GM21717 (cell line): ENCODE measurements at regions not wholly inside any gene's neighbourhood (a gene's known extent, or its start where the extent isn't known, plus 50 kb on each side); places are given as distances from the start of the nearest gene placed in this dataset.

Experiments
- ATAC-seq: cut with Tn5 transposase; IDR thresholded peaks from one replicate; pipeline ENCODE4 v1.9.1; 2021; ENCODE audit warnings: mild to moderate bottlenecking, moderate library complexity; ENCODE audit not compliant: unreplicated experiment

DNA sequence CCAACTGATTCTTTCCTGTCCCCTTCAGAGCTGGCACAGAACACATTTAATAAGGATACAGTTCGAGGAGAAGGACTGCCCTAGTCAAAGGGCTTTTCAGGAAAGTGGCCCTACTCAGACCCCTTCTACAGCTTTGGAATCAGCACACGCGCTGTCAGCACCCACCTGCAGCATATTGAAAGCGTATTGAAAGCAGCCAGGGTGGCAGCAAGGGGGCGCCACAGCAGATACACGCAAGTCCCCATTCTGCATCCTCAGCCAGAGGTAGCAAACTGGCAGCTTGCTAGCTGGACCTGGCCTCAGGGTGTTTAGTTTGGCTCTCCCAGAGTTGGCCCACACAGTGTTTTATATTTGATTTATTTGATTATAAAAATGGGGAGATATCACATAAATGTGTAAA, 101.0 kb upstream of the NT5C1B start:
- ATAC-seq: no peak

DNA sequence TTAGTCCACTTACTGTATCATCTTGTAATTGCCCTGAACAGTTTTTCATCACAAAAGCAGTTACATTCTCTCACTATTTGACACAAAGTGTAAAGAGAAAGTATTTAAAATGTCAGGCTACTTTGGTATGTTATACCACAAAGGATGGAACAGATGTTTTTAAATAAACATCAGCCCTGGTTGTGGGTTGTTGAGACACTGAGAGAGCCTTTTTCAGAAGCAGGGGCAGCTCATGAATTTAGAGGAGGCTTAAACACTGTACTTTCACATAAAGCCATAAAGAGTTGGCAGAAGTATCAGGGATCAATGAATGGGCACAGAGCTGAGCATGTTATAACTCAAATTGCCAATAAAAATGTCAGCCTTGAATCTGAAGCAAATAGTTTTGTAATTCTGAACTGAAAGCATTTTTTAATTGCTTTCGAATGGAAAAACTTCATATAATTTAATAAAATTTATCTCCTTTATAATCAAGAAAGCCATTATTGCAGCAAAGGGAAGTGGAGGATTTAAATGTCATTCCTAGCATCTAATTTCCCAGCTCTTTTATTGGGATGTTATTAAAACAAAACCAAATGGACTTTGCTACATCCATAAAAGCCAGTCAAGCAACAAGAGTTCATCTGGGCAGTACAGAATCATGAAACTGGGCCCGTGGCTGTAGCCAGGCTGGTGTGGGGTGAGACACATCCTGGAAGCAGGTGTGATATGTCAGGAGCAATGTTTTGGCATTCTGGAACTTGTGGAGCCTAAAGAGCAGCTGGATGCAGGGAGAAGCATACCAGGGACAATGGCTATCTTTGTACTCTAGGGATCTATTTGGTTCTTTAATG, 95.1 kb upstream of the NT5C1B start:
- ATAC-seq: no peak

DNA sequence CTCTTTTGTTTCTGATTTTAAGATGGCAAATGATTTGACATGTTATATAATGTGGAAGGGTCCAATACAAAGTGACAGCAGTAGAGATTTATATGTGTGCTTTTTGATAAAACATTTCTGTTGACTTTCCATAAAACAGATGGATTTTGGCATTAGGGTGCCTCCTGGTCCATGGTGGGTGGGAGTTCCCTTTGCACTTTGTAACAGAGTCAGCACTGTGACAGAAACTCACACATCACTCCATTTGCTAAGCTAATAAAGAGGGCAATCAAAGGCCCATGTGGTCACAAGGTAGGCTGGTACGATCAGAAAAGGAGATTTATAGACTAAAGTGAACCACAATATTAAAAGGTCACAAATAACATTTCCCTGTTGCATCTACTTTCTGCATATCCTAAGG, 93.3 kb upstream of the NT5C1B start:
- no peak for ATAC-seq

DNA sequence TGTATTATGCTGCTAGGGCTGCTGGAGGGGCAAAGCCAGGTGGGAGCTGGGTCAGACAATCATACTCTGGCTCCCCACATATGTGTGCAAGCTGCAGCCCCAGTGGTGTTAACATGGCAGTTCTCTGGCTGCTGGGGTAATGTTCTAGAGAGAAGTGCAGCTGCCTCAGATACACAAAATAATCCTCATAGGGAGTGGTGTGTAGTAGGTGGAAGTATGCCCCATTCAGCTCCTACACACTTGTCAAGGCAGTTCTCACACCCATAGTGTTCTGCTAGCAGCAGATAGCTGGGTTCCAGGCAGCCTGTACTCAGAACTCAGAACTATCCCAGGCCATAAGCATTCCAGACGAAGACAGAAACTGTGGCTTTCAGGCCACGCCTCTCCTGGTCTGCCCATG, 87.9 kb upstream of the NT5C1B start:
- ATAC-seq: no peak

DNA sequence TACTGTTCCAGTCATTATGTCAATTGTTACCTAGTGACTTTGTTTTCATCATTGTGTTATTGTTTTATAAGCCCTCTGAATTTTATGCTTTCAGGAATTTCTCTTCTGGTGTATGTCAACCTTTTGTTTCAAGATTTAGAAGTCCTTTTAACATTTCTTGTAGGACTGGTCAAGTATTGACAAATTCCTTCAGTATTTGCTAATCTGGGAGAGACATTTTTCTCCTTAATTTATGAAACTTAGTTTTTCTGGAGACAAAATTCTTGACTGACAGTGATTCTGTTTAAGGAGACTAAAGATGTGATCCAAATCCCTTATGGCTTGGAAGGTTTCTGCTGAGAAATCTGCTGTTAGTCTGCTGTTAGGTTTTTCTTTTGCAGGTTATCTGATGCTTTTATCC, 84.9 kb upstream of the NT5C1B start:
- ATAC-seq: no peak

DNA sequence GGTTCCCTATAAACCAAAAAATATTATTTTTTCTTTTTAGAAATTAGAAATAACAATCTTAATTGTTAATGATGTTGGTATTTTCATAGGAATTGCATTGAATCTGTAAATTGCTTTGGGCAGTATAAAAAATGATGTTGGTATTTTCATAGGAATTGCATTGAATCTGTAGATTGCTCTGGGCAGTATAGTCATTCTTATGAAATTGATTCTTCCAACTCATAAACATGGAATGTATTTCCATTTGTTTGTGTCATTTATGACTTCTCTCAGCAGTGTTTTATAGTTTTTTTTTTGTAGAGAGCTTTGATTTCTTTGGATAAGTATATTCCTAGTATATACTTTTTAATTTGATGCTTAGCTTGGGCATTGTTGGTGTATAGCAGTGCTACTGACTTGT, 82.0 kb upstream of the NT5C1B start:
- no peak for ATAC-seq

DNA sequence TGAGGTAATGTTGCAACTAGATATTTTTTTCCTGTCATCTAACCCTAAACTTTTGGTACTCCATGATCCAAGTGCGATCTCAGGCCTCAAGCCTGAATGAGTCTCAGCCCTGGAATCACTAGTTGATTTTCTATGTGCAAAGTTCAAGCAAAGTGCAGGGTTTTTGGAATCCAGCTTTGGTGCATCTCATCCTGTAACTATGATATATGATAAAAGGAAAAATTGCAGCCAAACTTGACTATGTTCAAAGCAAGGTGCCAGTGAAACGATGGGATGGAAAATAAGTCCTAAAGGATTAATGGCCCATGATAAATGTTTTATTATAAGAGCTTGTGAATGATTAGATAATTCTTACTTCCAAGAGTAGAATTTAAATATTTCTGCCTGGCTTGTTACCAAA, 78.9 kb upstream of the NT5C1B start:
- ATAC-seq: no peak

DNA sequence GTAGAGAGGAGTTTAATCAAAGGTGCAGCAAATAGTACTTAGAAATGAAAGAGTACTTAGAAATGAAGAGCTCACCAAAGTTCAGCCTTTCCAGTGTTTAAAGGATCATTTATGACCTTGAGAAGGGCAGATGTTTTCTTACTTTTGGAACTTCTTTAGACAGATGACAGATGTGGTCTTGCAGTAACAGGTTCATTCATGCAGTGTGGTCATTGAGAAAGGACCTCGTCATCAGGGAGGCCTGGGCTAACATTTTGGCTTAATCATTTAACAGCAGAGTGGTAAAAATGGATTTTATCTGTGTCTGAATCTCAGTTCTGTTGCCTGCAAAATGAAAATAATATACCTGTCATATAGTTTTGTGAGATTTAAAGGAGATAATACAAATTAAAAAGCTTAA, 75.1 kb upstream of the NT5C1B start:
- no peak for ATAC-seq

DNA sequence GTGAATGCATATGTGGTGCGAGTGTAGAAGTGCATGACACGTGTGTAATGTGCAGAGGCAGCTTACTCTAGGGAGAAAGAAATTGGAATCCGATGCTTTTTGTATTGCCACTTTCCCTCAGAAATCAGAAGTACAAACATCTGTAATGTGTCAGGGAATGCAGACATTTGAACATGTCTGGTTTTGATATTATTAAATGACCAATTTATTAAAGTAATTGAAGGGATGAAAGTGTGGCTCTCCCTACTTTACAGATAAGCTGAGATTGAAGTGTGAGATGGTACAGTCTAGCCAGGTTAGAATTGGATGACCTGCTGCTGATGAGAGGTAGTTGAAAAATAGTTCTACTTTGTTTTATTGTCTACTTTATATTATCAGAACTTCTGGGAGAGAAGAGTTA, 74.5 kb upstream of the NT5C1B start:
- ATAC-seq: no peak

DNA sequence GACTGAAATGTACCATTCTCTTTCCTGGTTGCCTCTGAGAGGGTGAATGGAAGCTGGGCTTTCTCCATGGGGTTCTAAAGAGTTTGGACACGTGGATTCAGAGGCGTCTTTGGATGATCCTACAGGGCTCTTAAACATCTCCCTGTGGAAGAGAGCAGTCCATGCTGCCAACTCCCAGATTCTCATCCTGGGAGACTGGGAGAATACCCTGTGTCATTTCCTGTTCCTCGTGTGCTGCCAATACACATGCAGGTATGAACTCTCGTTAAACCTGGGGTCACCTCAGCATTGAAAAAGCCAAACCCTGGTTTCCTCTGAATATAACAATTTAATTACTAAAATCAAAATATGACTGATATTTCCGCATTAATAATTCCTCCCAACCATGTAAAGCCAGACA, 73.3 kb upstream of the NT5C1B start:
- no peak for ATAC-seq

DNA sequence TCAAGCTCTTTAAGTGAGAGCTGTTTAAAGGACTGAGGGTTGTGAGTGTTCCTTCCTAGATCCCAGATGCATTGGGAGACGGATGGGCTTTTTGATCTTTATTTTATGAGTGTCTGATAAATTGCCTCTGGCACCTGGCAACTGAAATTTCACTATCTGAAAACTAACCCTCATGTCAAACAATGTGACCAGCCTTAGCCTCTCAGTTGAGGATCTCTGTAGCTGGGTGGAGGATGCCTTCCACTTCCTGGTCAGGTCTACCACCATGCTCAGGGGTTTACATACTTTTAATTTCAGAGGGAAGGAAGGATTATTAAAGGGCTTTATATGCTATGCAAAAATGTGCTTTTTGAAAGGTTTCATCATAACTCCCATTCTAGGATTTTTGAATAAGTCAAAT, 70.5 kb upstream of the NT5C1B start:
- no peak for ATAC-seq

DNA sequence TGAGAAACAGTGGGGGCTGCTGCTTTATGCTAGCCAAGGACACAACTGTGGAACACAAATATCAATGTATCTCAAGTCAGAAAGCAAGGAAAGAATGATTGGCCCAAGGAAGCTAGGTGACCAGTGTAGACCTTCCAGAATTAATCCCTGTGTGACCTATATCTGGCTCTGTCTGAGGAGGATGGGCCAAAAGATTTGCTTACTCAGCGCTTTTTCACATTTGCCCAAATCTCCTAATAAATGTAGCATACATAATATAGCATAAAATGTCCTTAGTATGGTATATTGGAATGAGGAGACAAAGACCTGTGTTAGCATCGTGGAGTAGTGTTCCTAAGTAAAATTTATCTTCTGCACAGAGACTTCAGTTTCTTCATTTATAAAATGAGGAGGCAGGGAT, 66.7 kb upstream of the NT5C1B start:
- ATAC-seq: no peak

DNA sequence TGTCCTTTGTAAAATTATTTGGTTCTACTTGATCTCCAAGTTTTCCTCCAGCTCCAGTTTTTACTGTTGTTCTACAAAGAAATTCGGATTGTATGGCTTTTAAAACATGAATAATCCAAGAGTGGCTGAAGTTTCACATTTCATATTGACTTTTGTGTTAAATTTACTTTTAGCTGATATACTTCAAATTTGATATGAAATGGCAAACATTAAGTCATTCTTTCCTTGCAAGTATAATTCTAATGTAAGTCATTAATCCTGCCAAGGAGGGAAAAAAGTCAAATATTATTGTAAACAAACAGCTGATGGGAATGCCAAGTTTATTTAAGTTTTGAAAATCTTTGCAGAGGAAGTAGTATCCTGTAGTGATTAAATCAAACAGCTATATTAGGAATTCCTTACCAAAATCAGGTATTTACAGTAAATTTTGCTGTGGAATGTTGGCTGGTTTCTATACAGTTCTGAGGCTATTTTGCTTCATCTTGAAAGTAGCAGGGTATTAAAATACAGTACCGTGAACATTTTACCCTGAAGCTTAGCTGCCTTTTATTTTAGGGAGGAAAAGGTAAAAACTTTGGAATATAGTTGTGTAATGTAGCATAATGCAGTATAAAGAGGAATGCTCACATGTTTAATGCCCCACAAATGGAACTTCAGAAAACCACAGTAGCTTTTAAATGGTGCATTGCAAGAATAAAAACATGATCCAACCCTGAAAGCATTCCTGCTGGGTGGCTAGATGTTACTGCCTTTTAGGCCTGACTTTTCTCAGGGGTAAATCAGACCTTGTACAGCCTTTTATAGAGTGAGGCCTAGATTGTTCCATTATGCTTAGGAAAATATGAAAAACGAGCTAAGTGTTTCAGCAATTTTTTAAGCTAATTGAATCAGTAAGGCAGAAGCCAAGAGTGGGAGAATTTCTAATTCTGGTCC, 62.7 kb upstream of the NT5C1B start:
- ATAC-seq: no peak

DNA sequence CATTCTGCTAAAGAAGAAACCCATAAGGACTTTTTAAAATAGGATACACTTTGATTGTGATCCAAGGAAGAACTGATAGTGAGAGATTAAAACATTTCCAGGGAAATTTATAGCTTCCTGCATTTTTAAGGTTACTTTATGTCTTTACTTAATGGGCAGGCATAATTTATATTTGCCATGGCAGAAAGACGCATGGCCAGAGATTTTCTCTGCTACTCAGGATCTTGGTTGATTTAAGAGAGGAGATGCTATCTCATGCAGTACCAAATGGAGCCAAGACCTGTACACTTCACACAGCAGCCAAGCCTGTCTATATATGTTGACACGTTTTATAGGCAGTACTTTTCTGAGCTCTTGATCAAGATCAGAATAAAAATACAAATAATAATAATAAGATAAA, 60.9 kb upstream of the NT5C1B start:
- no peak for ATAC-seq

DNA sequence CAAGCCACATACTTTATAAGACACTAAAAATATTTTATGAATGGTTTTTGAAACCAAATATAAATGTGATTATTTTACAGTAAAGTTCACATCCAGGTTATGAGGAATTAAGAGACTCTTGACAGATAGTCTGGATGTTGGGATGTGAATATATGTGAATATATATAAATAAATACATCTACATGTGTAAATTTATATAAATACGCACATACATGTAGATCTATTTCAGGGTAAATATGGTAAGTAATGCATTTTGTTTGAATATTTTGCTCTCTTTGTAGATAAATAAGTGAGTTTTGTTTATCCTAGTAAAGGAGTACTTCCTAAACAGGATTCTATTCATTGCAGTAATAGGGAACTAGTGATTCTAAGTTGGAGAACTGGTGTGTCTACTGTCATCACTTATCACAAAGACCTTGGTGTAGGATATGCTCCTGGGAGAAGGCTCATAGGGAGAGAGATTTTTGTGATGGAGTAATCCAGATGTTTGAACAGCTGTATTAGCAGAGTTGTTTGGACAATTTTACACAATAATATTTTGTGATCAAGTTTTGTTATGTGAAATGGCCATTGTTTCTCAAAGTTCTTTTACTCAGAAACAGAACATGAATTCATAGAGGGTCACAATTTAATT, 60.2 kb upstream of the NT5C1B start:
- ATAC-seq: no peak

DNA sequence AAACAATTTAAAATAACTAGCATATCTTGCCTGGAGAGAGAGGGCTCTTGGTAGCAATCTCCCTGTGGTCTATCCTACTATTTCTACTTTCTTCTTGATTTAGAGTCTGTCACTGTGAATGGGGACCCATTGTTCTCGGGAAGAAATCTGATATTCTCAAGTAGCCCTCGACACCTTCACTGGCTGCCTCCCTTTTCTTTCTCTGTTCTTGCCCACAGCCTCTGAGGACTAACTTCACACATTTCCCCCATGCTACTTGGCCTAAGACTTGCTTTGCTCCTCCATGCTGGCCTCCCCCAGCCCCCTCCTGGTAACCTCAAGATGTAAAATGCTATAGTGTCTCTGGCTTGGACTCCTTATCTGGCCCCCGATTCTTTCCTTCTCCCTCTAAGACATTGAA, 58.8 kb upstream of the NT5C1B start:
- no peak for ATAC-seq

DNA sequence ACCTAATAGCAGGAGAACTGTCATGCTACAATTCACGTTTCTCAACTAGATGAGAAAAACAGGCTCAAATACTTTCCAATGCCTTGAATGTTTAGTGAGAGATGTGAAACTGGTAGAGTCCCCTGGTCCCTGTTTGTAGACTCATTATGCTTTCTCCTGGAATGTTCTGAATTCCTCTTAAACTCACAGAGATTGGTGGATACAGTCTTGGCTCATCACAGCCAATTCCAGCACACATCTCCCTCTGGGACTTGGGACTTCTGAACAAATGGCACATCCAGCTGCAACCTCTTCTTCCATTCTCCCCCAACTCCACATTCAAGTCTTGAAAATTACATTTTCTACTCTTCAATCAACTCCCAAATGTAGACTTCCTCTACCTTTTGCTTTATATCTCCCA, 58.4 kb upstream of the NT5C1B start:
- no peak for ATAC-seq

DNA sequence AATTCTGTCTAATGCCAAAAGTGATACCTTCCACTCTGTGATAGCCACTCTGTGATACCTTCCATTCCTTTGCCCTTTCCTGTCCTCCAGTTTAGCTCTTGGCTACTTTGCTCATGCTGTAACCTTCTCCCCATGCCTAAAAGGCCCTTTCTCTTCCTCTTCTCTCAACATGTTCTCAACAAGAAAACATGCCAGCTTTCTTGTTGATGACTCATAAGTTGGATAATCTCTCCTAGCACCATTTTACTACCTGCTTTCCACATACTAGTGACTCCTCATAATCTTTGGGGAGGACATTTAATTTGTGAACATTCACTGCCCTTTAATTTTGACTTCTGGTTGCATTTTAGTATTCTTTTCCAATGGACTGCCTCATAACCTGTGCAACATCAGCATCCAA, 55.9 kb upstream of the NT5C1B start:
- no peak for ATAC-seq

DNA sequence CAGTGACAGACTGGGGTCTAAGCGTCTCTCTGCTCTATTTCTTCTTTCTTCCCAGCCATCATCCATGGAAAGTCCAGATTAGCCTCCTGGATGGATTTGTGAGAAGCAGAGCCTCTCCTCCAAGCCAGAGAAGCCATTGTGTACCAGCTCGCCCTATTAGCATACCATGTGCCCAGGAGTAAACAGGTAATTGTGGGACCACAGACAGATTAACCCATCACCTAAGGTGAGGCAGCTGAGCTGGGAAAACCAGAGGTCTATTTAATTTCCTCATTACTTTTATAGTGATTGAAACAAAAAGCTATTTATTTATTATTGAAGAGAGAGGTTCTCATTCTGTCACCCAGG, 54.7 kb upstream of the NT5C1B start:
- ATAC-seq: no peak

DNA sequence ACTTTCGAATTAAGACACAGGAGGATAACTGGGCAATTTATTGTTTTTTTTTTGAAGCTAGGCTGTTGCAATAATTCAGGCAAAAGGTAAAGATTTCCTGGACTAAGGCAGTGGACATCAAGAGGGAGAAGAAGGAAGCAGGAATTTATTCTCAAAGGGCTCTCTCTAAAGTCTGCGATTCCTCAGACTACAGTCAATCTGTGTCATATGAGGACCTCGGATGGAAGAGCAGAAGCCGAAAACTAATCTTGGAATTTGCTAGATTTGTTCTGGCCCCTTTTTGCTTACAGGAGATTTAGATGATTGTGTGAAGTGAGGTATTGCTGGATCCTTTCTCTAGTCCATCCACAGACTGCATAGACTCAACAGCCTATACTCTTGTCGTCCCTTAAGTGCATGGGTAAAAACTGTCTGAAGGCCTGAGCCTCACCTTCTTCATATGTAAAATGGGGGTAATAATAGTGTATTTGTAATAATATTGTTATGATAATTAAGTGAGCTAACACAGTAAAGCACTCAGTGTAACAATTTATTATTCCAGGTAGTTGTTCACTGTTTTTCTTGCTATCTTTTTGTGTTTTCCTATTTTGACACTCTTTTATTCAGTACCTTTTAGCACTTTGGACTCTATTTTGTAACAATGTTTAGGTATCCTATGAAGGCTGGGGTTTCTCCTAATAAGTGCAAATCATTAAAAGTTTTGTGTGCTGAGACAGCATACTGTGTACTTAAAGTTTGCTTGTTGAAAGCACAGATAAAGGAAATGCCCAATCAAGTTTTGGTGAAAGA, 54.2 kb upstream of the NT5C1B start:
- ATAC-seq: no peak

DNA sequence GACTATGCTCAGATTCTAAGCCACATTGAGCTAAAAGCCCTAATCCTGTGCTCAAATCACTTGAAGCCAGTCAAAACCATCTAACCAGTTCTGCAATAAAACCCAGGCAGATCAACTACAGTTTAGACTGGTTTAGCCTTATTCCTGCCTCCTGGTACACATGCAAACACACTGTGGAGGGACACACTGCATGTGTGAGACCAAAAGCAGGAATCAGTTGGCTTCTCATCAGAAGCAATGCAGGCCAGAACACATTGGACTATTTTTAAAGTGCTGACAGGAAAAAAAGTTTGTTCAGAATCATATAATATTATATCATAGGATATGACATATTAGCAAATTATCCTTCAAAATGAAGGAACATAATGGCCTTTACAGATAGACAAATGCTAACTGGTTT, 52.5 kb upstream of the NT5C1B start:
- no peak for ATAC-seq
